M059J (cell line): ENCODE measurements at regions not wholly inside any gene's neighbourhood (a gene's known extent, or its start where the extent isn't known, plus 50 kb on each side); places are given as distances from the start of the nearest gene placed in this dataset.

Experiments used
- DNase-seq: peaks from one replicate; pipeline ENCODE4 v3.0.0-alpha.2; 2012; ENCODE audit warnings: low read depth

DNA sequence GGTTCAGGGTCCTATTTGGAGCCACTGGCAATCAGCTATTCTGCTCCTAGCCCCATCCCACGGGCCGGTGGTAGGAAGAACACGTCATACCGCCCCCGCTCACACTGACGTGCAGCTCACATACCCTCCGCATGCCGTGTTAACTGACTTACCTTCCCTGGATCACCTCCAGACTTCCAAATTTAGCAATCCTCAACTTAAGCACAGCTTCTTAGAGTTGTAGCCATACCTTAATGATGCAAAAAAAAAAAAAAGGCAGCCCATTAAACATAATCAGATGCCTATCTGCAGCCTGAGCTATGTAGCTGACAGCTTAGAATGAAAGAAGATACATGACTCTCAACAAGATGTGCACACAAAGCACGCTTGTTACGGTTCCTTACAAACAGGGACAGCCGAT is 93.0 kb downstream of the IRX2 start:
- DNase-seq: no peak

DNA sequence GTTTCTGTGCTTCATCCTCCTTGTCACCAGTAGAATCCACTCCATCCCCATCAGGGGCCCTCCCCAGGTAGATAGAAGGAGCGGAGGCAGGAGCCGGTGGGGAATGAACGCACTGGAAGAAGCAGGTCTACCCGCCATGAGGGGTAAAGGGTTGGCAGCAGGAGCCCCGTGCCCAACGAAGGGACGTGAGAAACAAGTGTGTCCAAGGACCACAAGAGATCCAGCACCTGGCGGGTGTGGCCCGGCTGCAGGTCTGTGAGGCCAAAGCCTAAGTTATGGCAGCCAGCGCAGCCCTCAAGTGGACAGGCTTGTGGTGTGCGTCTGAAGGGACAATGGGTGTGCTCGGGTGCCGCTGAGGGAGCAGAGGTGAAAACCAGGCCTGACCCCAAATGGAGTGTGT is 94.3 kb downstream of the IRX2 start:
- DNase-seq: no peak

DNA sequence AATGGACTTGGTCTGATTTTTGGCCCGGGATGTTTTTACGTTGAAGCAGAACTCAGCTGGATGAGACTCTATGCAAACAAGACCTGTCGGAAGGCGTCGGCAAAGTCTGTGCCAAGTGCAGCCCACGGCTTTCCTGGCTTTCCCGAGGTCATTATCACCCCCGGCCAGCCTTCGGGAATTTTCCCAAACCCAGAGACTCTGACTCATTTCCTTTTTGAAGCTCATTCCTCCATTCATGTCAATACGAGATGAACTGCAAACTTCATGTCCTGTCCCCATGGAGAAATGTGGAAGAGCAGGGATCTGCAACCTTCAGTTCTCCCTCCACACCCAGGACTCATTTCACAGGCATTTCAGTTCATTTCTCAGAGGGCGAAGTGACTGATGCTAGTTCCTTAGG is 95.3 kb downstream of the IRX2 start:
- DNase-seq: peak; percentile 3

DNA sequence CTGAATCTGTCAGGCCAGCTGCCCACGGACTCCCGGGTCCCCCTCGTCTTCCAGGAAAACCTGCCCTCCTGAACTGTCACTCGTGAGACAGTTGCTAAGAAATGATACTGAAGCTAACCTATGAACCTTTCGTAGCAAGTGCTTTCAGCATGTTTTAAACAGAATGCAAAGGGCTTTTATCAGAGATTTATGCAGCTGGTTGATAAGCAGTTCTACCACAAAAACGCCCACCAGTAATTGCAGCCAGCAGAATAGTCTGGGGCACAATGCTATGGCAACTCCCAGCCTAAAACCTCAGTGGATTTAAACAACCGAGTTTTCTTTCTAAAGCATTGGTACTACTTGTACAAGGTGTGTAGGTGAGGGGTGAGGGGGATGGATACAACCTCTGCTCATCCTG is 97.5 kb downstream of the IRX2 start:
- no peak for DNase-seq

DNA sequence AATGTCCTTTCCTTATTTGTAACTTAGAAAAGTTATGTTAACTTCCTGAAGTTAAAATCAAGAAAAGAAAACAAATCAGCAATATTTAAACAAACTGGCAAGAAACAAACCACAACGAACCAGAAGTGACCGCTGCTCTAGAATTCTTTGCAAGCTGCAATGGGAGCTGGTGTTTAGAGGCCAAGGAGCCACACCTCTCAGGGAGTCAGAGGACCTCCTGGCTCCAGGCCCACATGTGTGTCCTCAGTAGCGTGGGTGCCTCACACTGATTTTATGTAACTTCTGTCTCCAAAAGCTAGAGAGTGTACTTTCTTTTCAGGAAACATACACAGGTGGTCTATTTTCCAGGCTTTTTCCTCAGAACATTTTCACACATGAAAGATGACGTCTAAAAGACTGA is 100.4 kb downstream of the IRX2 start:
- no peak for DNase-seq

DNA sequence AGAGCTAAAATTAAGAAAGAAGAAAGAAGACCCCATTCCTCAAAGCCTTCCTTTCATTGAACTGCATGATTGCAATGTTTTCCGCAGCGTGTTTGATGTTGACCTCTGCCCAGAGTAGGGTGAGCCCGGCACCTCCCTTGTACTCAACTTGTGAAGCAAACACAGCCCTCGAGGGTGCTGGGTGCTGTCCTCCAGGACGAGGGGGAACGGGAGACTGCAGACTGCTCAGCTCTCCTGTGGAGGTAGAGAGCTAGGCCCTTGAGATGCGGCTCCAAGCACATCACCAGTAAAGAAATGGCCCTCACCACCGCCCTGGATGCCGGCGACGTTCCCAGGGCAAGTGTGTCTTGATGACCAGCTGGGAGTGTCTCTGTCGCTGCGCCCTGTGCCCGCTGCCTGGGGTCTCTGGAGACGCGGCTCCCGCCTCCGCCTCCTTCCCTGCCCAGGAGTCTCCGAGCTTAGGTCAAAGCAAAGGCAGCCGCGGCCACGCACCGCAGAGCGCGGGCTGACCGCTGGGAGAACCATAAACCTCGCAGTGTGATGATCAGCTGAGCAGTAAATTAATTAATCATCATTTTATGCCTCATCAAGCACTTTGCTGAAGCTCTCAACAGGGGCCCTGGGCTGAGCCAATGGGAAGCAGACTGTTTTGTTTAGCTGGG is 108.7 kb downstream of the IRX2 start:
- no peak for DNase-seq

DNA sequence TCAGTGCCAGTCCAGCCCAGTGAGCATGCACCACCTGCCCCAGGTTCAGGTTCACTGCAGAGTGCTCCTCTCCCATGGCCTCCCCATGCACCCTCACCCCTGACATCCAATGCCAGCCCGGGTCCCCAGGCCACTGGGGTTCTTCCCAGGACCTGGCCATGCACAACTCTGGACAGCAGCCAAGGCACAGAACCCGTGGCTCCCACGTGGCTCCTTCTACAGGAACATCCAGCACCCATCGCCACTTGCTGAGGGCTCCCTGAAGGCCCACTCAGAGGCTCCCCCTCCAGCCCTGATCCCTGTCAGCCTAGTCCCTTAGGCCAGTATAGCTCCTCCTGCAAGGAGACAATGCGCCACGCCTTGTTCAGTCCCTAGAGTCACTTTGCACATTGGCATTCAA is 110.8 kb downstream of the IRX2 start:
- DNase-seq: no peak

DNA sequence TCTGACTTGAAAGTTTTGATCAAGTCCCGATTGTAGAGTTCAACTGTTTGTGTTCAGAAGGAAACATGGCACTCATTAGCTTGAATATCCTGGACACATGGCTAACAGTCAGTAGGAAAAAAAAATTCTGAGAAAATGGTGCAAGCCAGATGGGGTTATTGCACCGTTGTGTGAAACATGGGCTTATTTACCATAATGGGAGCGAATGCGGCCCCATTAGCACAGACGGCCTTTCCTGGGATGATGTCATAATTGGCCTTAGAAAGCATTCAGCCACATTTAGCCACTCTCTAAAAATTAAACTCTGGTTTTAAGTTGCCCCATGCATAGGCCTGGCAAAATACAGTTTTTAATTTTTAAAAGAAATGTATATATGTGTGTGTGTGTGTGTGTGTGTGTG is 112.1 kb downstream of the IRX2 start:
- no peak for DNase-seq

DNA sequence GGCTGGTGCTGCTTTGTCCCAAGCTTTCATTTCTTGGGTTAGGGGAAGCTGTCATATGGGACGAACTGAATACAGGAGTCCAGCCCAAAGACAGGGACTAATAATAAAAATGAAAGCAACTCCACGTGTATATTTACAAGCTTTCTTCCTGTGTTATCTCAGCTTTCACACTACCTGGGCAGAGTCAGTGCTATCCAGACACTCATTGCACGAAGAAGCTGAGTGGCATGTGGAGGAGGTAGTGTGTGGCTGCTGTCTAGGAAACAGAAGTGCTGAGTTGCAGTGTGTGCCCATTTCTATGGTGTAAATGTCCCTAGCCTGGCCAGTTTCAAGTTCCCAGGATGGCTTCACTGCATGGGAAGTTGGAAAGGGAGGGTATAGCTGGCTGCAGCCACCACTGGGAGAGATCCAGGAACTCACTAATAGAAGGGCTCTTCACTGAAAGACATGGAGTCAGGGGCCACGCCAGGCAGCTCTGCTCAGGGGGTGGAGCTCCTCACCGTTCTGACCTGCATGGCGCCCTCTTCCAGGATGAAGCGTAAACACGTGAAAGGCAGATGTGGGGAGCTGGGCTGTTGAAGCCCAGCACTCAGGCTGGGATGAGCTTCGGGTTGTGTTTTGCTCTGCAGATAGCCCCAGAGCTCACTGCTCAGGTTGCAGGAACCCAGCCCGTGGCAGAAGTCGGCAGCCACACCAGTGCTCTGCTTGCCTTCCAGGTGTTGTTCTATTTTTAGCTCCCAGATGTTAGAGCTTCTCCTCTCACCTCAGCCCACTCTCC is 116.9 kb downstream of the IRX2 start:
- DNase-seq: no peak

DNA sequence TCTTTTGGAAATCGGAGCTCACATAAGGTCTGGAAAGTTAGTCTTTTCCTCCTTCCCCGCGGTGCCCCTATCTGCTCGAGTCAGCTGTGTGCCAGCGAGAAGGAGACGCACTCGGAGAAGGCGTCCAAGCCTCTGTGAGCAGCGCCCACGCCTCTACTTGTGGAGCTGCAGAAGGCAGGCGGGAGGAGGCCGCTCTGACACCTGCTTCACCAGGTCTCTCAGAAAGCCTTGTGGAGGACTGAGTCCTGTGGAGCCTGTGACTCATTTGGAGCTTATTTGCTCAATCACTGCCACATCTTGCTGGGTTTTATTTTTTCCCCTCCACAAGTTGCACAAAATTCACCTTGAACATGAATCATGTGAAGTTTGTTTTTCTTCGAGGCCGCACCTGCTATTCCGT is 117.5 kb downstream of the IRX2 start:
- no peak for DNase-seq

DNA sequence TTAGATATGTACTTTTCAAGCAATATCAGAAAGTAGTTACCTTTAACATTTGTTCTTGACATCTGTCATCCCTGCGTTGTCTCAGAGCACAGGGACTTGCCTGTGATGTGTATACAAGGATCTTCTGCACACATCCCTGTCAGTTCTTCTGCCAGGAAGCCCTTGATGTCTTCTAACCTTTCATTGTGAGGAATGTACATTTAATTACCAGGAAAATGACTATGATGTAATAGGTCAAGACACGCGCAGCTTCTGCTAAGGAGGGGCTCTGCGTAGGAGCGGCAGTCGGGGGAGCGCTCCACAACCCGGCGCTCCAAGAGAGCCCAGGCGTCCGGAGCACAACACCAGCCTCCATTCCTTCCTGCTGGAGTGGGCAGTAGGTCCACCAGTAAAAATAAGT is 119.7 kb downstream of the IRX2 start:
- no peak for DNase-seq

DNA sequence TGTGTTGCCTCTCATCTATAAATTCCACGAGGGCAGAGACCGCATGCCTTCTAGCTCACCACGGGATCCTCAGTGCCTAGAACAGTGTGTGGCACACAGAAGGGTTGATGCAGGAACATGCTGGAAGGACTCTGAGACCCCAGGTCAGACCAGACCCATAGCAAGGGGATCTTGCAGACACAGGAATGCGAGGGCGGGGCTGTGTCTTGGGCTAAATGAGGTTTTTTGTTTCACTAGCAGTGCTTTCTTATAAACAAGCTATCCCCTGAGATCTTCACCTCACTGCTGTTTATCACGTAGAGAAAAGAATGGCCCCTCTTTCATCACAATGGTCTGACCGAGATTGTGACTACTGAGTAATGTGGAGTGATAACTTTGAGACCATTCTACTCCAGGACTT is 122.4 kb downstream of the IRX2 start:
- DNase-seq: no peak

DNA sequence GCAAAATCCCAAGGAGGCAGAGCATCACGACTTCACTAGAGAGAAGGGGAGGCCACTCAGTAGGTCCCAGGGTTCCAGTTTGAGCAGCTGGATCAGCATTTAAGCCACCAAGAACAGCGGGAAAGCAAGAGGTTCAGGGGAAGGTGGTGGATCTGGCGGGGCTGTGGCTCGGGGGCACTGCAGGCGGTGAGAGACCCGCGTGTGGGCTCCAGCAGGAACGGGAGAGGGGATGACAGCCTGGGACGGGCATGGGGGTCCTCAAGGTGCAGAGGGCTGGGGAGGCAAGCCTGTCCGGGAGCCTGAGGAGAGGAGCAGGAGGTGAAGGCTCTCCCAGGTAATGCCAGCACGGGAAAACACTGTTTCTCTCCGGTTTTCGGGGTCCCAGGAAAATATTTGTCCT is 123.6 kb downstream of the IRX2 start:
- DNase-seq: no peak

DNA sequence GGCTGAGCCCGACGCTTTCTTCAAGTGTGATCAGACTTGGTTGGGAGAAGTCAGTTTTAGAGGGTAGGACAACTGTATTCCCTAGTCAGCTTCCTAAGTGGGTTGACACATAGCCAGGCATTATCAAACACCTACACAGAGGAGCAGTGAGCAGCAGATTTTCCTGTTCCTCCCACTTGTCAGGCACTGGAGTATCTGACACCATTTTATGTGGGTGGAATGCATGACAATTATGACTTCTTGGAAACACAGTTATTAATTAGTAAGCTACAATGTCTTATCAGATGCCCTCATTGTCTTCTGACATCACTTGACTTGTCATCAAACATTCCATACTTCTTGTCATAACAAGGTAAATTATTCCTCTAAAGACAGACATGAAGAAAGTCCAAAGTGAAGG is 124.9 kb downstream of the IRX2 start:
- no peak for DNase-seq

DNA sequence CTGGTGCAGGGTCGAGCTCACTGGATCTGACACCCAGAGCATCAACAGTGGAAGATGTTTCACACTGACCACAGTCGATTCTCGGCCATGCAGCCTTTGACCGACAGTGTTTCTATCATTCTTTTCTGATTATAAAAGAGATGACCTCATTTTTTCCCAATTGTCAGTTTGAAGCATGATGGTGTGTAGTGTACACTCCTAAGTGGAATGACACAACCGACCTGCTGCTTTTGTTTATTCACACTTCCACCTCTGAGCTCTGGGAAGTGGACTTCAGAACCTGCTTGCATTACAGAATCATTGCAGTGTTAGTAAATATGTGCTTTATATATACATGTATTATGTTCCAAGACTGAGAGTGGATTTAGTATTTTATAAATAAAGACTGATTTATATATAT is 128.6 kb downstream of the IRX2 start:
- DNase-seq: no peak

DNA sequence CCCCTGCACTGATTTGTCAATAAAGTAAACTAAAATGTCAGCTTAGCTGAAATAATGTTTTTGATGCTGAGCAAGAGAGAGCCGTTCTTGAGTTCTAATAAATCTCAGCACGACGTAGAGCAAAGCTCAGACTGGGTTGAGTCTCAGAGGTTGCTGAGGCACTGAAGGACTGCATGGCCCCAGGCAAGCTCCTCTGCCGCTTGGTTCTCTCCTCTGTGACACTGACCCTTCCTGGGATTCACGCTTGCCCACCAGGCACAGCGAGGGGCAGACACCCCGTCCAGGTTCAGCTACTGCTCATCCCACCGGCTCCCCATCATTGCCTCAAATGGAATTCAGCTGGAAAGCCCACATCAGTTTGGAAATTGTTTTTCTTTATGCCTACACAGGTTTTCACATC is 129.8 kb downstream of the IRX2 start:
- DNase-seq: no peak

DNA sequence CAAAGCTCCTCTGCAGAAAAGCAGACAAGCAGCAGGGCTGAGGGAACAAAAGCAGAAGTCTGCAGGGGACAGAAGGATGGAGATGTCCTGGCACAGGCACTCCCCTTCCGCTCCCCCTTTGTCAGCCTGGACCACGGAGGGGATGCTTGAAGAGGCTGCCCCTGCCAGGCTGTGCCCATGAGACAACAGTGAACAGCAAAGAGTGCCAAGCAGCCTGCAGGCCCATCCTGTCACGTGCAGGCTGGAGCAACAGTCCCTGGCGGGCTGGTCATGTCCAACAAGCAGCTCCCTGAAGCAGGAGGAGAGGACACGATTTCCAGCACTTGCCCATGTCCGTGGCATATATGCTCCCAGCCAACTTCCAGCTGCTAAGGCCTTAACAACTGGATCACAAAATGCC is 132.3 kb downstream of the IRX2 start:
- no peak for DNase-seq

DNA sequence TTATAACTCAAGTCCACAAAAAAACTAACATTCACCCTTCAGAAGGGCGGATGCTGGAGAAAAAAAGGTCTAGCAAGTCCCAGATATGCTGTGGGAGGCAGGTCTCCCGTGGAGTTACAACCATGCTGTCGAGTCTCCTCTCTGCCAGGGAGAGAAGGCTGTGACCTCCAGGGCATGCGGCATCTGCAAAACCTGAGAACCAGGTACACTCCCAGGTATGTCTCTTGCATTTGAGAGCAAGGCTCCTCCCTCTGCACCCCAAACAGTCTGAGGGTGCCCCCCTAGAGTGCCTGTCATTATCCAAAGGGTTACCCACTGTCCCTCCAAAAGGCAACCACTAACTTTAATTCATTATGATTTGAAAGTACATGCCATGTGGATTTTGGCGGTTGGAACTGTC is 134.0 kb downstream of the IRX2 start:
- no peak for DNase-seq

DNA sequence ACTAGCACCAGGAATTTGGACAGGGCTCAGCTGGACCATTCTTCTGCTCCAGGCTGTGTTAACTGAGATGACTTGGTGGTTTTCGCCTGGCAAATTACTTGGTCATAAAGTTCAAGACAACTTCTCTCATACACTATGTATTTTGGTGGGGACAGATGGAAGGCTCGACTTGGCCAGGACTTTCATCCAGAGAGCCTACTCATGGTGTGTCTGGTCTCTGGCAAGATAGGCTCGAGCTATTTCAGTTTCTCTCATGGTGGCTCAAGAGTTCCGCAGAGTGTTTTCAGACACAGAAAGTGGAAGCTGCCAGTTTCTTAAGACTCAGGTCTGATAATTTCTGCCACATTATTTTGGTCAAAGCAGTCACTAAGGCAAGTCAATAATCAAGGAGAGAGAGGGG is 135.6 kb downstream of the IRX2 start:
- DNase-seq: no peak

DNA sequence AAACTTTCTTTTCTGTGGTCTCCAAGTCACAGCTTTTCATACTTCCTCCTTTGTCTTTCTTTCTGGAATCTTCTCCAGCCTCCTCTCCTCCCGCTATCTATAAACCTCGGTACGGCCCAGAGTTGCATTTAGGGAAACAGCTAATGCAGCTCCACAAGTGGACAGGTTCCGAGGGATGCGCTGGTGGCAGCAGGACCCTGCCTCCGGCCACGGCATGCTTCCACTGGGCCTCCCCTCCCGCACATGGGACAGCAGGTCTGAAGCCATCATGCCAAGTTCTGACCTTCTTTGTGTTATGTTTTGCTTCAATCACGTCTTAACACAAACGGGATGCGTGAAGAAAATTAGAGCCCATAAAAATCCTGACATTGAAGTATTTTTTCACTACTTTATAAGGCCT is 136.9 kb downstream of the IRX2 start:
- no peak for DNase-seq

DNA sequence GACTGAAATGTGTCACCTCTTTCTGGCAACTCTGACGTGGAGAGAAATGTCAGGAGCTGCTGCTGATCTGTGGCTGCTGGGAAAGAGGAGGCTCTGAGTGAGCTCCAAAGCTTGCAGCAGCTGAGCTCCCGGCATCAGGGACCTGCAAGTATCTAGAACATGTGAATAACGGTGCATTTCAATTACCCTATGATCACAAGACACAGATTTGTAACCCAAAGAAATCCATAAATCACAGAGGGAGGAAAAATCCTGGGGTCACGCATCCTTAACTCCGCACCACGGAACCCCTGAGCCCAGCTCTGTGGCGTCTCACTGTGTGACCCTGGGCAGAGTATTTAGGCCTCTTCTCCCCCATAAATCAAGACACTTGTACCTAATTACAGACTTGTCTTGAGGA is 139.8 kb downstream of the IRX2 start:
- no peak for DNase-seq

DNA sequence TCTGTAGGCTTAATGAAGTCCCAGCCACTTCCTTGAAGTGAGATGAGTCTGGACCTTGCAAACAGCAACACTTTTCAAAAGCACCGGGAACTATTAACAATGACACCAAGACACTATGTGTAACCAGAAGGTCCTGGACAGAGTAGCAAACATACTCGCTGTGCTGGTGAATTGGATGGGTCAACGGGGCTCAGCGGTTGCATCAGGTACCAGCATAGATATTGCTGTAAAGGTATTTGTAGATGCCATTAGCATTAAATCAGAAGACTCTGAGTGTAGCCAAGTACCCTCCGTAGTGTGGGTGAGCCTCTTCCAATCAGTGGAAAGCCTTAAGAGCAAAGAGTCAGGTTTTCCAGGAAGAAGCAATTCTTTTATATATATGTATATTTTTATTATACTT is 140.5 kb downstream of the IRX2 start:
- DNase-seq: no peak

DNA sequence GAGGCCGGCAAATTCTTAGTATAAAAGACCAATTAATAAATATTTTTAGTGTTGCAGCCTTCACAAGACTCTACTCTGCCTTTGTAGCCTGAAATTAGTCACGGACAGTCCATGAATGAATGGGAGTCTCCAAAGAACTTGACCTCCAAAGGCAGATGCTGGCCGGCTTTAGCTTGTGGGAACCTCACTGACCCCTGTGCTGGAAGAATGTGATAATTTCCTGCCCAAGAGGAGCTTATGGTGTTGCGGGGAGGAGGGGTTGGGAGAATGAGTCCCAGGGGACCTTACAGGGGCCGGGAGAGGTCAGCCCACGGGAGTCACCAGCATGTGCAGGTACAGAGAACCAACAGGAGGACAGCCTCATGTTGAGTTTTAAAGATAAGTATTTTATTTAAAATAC is 143.1 kb downstream of the IRX2 start:
- DNase-seq: no peak

DNA sequence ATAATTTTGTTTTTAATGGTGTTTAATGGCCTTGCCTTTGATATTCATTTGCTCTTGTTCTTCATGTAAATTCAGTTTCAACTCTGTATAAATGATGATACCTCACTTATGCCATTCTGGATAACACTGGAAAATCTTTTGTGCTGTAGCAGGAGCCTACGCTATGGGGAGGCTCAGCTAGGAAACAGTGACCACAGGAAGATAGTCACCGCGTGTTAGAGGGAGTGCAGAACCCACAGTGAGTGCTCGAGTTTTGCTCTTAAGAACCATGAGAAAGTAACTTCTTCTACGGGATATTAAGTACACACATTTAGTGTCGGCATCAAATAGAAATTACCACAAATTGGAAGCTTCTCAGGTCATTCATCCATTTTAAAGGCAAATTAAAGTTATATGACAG is 143.9 kb downstream of the IRX2 start:
- DNase-seq: no peak
